A673 (cell line): ENCODE measurements at regions not wholly inside any gene's neighbourhood (a gene's known extent, or its start where the extent isn't known, plus 50 kb on each side); places are given as distances from the start of the nearest gene placed in this dataset.

Source experiments
- BruUV-seq: library from RNA; stranded (reverse); fragments of 400-500 nt; replicated peaks from 2 replicates; lab custom pipeline; 2021; lab: Mats Ljungman, UMichigan
- CTCF ChIA-PET: fragments of 300-600 bp; sonication (Branson Sonifier 250); formaldehyde crosslinking; loops from one replicate; lab custom pipeline; 2022; ENCODE audit warnings: antibody characterized with exemption; lab: Charles Lee
- POLR2A ChIA-PET: fragments of 300-600 bp; sonication (Branson Sonifier 250); formaldehyde crosslinking; loops from one replicate; lab custom pipeline; 2022; ENCODE audit warnings: antibody characterized with exemption; ENCODE audit not compliant: low non-redundant PET; lab: Charles Lee
- DNase-seq: peaks from one replicate; pipeline ENCODE4 v3.0.0-alpha.2; 2015; ENCODE audit warnings: low spot score
- H3K27ac ChIP-seq: fragments of 200-600 bp; sonication (generic); 2 replicates; pipeline ENCODE4 v1.5.1; 2016; ENCODE audit warnings: mixed run types, low read depth, mild to moderate bottlenecking, mixed read lengths, antibody characterized with exemption, low read length; ENCODE audit not compliant: poor library complexity, severe bottlenecking
- H3K27me3 ChIP-seq: fragments of 200-600 bp; sonication (generic); replicated peaks from 2 replicates; pipeline ENCODE4 v1.6.1; 2017; ENCODE audit warnings: mixed run types, low read depth, mild to moderate bottlenecking, mixed read lengths, antibody characterized with exemption, low read length; ENCODE audit not compliant: insufficient read depth, poor library complexity
- H3K36me3 ChIP-seq: fragments of 200-600 bp; sonication (generic); 2 replicates; pipeline ENCODE4 v1.6.1; 2016; ENCODE audit warnings: mixed run types, mild to moderate bottlenecking, mixed read lengths, antibody characterized with exemption, low read length; ENCODE audit not compliant: insufficient read depth, poor library complexity, severe bottlenecking
- H3K4me1 ChIP-seq: fragments of 200-600 bp; sonication (generic); 2 replicates; pipeline ENCODE4 v1.6.1; 2017; ENCODE audit warnings: mixed run types, mild to moderate bottlenecking, mixed read lengths, antibody characterized with exemption, low read length; ENCODE audit not compliant: insufficient read depth, poor library complexity, severe bottlenecking
- H3K4me3 ChIP-seq: fragments of 200-600 bp; sonication (generic); 2 replicates; pipeline ENCODE4 v1.5.1; 2016; ENCODE audit warnings: low read depth, mixed run types, mild to moderate bottlenecking, mixed read lengths, low read length; ENCODE audit not compliant: poor library complexity, severe bottlenecking
- H3K9me3 ChIP-seq: fragments of 200-600 bp; sonication (generic); 2 replicates; pipeline ENCODE4 v1.6.1; 2016; ENCODE audit warnings: mixed run types, low read depth, mild to moderate bottlenecking, mixed read lengths, antibody characterized with exemption, low read length; ENCODE audit not compliant: poor library complexity, severe bottlenecking
- CTCF ChIP-seq: fragments of 300-800, 200-600 bp; sonication (generic); conservative IDR thresholded peaks from 2 replicates; pipeline ENCODE4 v1.5.1; 2017; ENCODE audit warnings: low read depth, mild to moderate bottlenecking, antibody characterized with exemption, low read length, moderate library complexity, mixed read lengths
- EZH2 ChIP-seq: fragments of 200-600 bp; sonication (generic); IDR thresholded peaks from 2 replicates; pipeline ENCODE4 v1.6.1; 2017; ENCODE audit warnings: borderline replicate concordance, low read depth, mild to moderate bottlenecking, mixed read lengths, antibody characterized with exemption, low read length; ENCODE audit not compliant: poor library complexity, severe bottlenecking
- intact Hi-C: fragments of 100-400 bp; cut with micrococcal nuclease; formaldehyde crosslinking; loops from one replicate; pipeline ENCODE4 v1.10.0; 2022; ENCODE audit not compliant: unreplicated experiment

GRCh38 chr5:10021248-10021647 lies 228.4 kb downstream of the ATPSCKMT start:
- Histone ChIP-seq H3K27ac (no peak overlapping the region), H3K4me3 (no peak overlapping the region), H3K4me1 (no peaks in the 10 kb centered on the region), H3K36me3 (no peaks in the 10 kb centered on the region), H3K27me3 (no peaks in the 10 kb centered on the region), H3K9me3 (no peaks in the 10 kb centered on the region)
- ChIA-PET POLR2A (no interaction called here), CTCF (no interaction called here)
- no TSS peak for BruUV-seq
- intact Hi-C loops = loop anchor here (10.0 kb wide), 1 partner anchor 656 kb away; no protein-coding TSS in a partner anchor
- TF ChIP-seq EZH2 = no peak
- no peak for TF ChIP-seq CTCF
- no peak for DNase-seq

GRCh38 chr5:10019236-10019635 lies 230.5 kb downstream of the ATPSCKMT start:
- BruUV-seq = no TSS peak
- Histone ChIP-seq H3K27ac (no peak overlapping the region), H3K4me1 (no peaks in the 10 kb centered on the region), H3K4me3 (no peak overlapping the region), H3K9me3 (no peaks in the 10 kb centered on the region), H3K27me3 (no peaks in the 10 kb centered on the region), H3K36me3 (no peaks in the 10 kb centered on the region)
- intact Hi-C loops = no loop called here
- ChIA-PET CTCF (no interaction called here), POLR2A (no interaction called here)
- no peak for DNase-seq
- no peak for TF ChIP-seq EZH2
- TF ChIP-seq CTCF = no peak

- no peak for DNase-seq
- ChIA-PET CTCF (no interaction called here), POLR2A (no interaction called here)
- no peak for TF ChIP-seq CTCF
- intact Hi-C loops = no loop called here
- Histone ChIP-seq H3K36me3 (no peaks in the 10 kb centered on the region), H3K27me3 (no peaks in the 10 kb centered on the region), H3K4me3 (no peak overlapping the region), H3K9me3 (no peaks in the 10 kb centered on the region), H3K4me1 (no peaks in the 10 kb centered on the region), H3K27ac (no peak overlapping the region)
- BruUV-seq = no TSS peak
These were observed 231.3 kb downstream of the ATPSCKMT start for GRCh38 chr5:10018201-10019069.
